ENCODE measurements at regions not wholly inside any gene's neighbourhood (a gene's known extent, or its start where the extent isn't known, plus 50 kb on each side); places are given as distances from the start of the nearest gene placed in this dataset.

DNA sequence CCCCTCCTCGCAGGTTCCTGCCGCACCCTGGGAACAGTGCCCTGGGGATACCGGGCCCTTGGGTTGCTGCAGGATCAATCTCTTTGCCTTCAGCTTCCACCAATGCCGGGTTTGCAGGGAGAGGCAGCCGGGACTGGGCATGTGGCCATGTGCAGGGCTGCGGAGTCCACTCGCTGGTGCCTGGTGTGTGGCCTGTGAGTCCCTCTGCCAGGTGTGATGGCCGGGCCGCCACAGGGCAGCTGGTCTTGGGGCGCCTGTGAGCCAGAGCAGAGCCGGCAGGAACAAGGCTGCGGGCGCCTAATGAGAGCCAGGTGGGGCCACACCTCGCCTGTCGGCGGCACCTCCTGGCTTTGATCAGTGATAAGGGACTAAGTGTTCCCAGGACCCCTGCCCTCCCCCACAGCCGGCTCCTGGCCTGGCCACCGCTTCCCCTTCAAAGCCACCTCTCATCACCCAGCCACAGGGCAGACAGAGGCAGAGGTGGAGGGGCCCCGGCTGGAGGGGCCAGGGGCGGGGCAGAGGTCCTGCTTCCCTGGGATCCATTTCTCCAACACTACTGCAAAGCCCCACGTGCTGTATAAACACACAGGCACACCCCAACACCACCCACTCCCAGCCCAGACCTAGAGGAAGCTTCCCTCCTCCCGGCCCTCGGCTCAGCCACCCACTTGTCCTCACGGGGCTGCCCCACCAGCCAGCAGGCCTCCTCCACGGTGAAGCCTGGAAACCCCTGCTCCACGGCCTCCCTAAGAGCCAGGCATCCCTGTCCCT, 132.7 kb downstream of the CPZ start:
- intact Hi-C loops (cut with micrococcal nuclease) = no loop called here
- no peak overlapping the region for H3K27ac Mint-ChIP-seq (ENCODE audit: low read depth, unreplicated experiment)
- CTCF ChIA-PET = no interaction called here
- no peak for DNase-seq (ENCODE audit: unreplicated experiment)
- no peaks in the 10 kb centered on the region for H3K36me3 Mint-ChIP-seq (ENCODE audit: insufficient read depth, unreplicated experiment)
- POLR2A ChIA-PET = interaction anchor here (0.7 kb wide), 1 partner anchor 961 kb away, joined by 3 read pairs; no protein-coding TSS in a partner anchor
- H3K27me3 Mint-ChIP-seq (ENCODE audit: insufficient read depth, unreplicated experiment) = peaks cover 13% of the 10 kb centered on the region
- H3K9me3 Mint-ChIP-seq (ENCODE audit: unreplicated experiment) = peaks cover 7% of the 10 kb centered on the region
- H3K4me3 Mint-ChIP-seq (ENCODE audit: unreplicated experiment) = no peak overlapping the region
- H3K4me1 Mint-ChIP-seq (ENCODE audit: insufficient read depth, unreplicated experiment) = peaks cover 5% of the 10 kb centered on the region
- TF ChIP-seq, protein P1, sequence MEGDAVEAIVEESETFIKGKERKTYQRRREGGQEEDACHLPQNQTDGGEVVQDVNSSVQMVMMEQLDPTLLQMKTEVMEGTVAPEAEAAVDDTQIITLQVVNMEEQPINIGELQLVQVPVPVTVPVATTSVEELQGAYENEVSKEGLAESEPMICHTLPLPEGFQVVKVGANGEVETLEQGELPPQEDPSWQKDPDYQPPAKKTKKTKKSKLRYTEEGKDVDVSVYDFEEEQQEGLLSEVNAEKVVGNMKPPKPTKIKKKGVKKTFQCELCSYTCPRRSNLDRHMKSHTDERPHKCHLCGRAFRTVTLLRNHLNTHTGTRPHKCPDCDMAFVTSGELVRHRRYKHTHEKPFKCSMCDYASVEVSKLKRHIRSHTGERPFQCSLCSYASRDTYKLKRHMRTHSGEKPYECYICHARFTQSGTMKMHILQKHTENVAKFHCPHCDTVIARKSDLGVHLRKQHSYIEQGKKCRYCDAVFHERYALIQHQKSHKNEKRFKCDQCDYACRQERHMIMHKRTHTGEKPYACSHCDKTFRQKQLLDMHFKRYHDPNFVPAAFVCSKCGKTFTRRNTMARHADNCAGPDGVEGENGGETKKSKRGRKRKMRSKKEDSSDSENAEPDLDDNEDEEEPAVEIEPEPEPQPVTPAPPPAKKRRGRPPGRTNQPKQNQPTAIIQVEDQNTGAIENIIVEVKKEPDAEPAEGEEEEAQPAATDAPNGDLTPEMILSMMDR (IDR thresholded peaks at IDR 0.05; ENCODE audit: unreplicated experiment) = no peak
- no TSS peak for BruUV-seq (replicated peaks)

DNA sequence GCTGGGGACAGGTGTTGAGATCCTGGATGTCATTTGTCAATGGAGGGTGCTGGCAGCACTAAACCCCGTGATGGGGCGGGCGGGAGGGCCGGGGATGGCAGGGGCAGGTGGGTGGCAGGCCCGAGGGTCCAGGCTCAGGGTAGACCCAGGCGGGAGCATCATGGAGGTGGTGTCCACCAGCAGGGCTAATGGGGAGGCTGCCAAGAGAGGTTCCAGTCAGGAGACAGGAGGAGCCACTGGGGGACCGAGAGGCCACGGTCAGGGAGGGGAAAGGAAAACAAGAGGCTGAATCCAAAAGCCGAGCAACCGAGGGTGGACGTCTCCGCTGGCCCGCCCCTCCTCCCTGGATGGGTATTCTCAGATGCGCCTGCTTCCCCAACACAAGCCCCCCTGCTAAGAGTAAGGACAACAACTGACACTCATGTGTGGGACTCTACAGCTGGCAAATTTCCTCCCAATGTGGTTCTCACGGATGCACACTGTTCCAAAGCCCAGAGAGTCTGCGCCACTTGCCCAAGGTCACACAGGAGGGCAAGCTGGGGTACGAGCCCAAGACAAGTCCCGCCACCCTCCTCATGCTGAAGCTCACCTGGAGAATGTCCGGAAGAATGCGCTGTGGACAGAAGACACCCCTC, 132.0 kb downstream of the CPZ start:
- Mint-ChIP-seq H3K27ac (ENCODE audit: low read depth, unreplicated experiment) (no peak overlapping the region), H3K4me3 (ENCODE audit: unreplicated experiment) (no peak overlapping the region), H3K9me3 (ENCODE audit: unreplicated experiment) (peaks cover 7% of the 10 kb centered on the region), H3K4me1 (ENCODE audit: insufficient read depth, unreplicated experiment) (peaks cover 5% of the 10 kb centered on the region), H3K27me3 (ENCODE audit: insufficient read depth, unreplicated experiment) (peaks cover 13% of the 10 kb centered on the region), H3K36me3 (ENCODE audit: insufficient read depth, unreplicated experiment) (no peaks in the 10 kb centered on the region)
- POLR2A ChIA-PET = no interaction called here
- TF ChIP-seq, protein P1 (IDR thresholded peaks at IDR 0.05; ENCODE audit: unreplicated experiment) = no peak
- intact Hi-C loops (cut with micrococcal nuclease) = no loop called here
- BruUV-seq (replicated peaks) = no TSS peak
- CTCF ChIA-PET = no interaction called here
- no peak for DNase-seq (ENCODE audit: unreplicated experiment)

DNA sequence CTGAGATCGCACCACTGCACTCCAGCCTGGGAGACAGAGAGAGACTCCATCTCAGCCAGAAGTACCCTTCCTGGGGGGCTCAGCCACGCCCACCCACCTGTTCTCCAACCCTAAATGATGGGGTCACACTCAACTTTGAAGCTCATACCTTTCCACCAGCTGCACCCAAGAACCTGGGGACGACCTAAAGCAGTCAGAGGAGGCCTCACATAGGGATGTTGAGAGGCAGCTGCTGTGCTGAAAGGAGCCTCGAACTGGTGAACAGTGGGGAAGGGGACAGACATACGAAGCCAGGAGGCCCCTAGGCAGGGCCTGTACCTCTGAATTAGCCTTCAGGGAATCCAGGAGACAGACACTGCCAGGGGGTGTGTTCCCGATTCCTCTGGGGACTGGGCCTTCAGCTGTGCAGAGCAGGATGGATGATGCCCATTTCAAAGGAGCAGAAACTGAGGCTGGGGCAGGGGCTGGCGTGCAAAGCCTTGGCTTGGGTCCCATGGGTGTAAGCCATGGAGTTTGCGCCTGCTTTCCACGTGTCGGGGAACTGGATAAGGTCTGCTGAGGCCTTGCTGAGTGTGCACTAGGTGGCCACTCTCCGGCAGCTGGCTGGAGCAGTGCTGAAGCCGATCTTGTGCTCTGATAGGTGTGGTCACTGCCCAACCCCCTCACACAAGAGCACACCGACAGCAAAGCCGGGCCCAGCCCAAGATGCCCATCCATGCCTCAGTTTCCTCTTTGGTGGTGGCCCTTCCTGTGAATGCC, 130.8 kb downstream of the CPZ start:
- H3K4me3 Mint-ChIP-seq (ENCODE audit: unreplicated experiment) = no peak overlapping the region
- peaks cover 13% of the 10 kb centered on the region for H3K27me3 Mint-ChIP-seq (ENCODE audit: insufficient read depth, unreplicated experiment)
- ChIA-PET CTCF (interaction anchor here (0.6 kb wide), 1 partner anchor 266 kb away, joined by 3 read pairs; no protein-coding TSS in a partner anchor), POLR2A (no interaction called here)
- TF ChIP-seq, protein P1 (IDR thresholded peaks at IDR 0.05; ENCODE audit: unreplicated experiment) = no peak
- no peak for DNase-seq (ENCODE audit: unreplicated experiment)
- no TSS peak for BruUV-seq (replicated peaks)
- intact Hi-C loops (cut with micrococcal nuclease) = no loop called here
- H3K9me3 Mint-ChIP-seq (ENCODE audit: unreplicated experiment) = no peaks in the 10 kb centered on the region
- H3K27ac Mint-ChIP-seq (ENCODE audit: low read depth, unreplicated experiment) = no peak overlapping the region
- H3K4me1 Mint-ChIP-seq (ENCODE audit: insufficient read depth, unreplicated experiment) = peaks cover 5% of the 10 kb centered on the region
- no peaks in the 10 kb centered on the region for H3K36me3 Mint-ChIP-seq (ENCODE audit: insufficient read depth, unreplicated experiment)

DNA sequence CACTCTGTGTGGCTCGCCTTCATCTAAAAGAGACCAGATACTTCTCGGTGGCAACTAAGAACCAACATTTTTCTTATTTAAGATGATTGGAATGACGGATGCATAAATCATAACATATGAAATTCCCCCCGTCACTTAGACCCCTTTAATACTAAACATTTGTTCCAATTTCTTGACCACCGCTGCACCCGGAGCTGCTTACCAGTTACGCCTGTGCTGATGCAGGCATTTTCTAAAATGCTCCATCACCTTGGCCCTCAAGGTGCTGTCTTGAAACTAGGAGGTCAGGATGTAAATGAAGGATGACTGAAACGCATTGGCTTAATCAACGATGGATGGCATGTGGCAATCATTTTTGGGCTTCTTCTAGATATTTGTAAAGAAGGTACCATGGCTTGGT, 130.0 kb downstream of the CPZ start:
- Mint-ChIP-seq H3K27me3 (ENCODE audit: insufficient read depth, unreplicated experiment) (peaks cover 20% of the 10 kb centered on the region), H3K27ac (ENCODE audit: low read depth, unreplicated experiment) (no peak overlapping the region), H3K4me3 (ENCODE audit: unreplicated experiment) (no peak overlapping the region), H3K9me3 (ENCODE audit: unreplicated experiment) (peaks cover 3% of the 10 kb centered on the region), H3K36me3 (ENCODE audit: insufficient read depth, unreplicated experiment) (no peaks in the 10 kb centered on the region), H3K4me1 (ENCODE audit: insufficient read depth, unreplicated experiment) (peaks cover 5% of the 10 kb centered on the region)
- TF ChIP-seq, protein P1 (IDR thresholded peaks at IDR 0.05; ENCODE audit: unreplicated experiment) = no peak
- no peak for DNase-seq (ENCODE audit: unreplicated experiment)
- ChIA-PET POLR2A (interaction anchor here (0.6 kb wide), 1 partner anchor 13 kb away, joined by 3 read pairs; no protein-coding TSS in a partner anchor), CTCF (interaction anchor here (0.6 kb wide), 1 partner anchor 267 kb away, joined by 3 read pairs; no protein-coding TSS in a partner anchor)
- intact Hi-C loops (cut with micrococcal nuclease) = no loop called here
- BruUV-seq (replicated peaks) = no TSS peak

Data from MCF 10A (cell line).